Fibroblast of mammary gland (primary cell): ENCODE measurements at regions not wholly inside any gene's neighbourhood (a gene's known extent, or its start where the extent isn't known, plus 50 kb on each side); places are given as distances from the start of the nearest gene placed in this dataset.

ENCODE experiments used
- DNase-seq: peaks from one replicate; pipeline ENCODE4 v3.0.0-alpha.2; 2010; ENCODE audit warnings: low read depth
- H3K4me3 ChIP-seq: 2 replicates; pipeline ENCODE4 v1.5.1; 2011; ENCODE audit warnings: low read depth, mild to moderate bottlenecking, low read length, moderate library complexity; ENCODE audit not compliant: control insufficient read depth
- CTCF ChIP-seq: conservative IDR thresholded peaks from 2 replicates; pipeline ENCODE4 v1.5.1; 2011; ENCODE audit warnings: low read depth, low read length, inconsistent platforms; ENCODE audit not compliant: control insufficient read depth, insufficient read depth

DNA sequence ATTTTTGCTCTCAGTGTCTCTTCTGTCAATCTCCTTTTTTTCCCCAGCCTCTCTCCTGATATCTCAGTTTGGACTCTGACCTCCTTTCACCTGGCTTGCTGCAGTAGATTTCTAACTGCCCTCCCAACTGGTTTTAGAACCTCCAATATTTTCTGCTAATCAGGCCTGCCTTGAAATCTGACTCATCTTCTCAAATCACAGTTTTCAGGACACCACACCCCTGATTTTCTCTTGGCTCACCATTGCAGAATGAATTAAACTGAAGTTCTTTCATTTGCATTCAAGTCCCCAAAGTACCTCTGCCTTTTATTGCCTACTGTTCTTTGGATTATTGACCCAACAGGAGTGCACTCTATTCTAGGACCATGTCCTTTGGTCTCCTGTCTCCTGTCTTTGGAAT, 310.4 kb upstream of the TRPC7 start:
- DNase-seq, result no peak
- H3K4me3 ChIP-seq, result no peak overlapping the region

DNA sequence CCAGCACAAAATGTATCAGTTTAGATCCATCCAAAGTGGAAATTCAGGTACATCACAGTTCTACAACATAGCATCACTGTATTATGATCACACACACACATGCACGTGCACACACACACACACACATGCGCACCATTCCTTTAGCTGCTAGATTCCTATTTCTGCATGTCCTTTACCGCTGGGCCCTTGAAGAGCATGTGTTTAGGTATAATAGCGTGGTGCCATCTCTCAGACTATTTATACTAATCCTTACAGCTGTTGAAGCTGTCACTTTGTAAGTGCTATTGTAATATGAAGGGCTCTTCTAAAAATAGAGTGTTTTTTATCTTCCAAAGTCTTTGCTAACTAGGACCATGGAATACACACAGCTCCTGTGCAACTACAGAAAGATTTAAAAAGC, 308.8 kb upstream of the TRPC7 start:
- H3K4me3 ChIP-seq, result no peak overlapping the region
- DNase-seq, result no peak
- TF ChIP-seq CTCF, result no peak

More for the DNA sequence above, 310.4 kb upstream of the TRPC7 start:
- no peak for TF ChIP-seq CTCF

GRCh38 chr5:136667789-136668188, 302.4 kb upstream of the TRPC7 start:
- no peak overlapping the region for H3K4me3 ChIP-seq
- no peak for DNase-seq
- no peak for TF ChIP-seq CTCF

DNA sequence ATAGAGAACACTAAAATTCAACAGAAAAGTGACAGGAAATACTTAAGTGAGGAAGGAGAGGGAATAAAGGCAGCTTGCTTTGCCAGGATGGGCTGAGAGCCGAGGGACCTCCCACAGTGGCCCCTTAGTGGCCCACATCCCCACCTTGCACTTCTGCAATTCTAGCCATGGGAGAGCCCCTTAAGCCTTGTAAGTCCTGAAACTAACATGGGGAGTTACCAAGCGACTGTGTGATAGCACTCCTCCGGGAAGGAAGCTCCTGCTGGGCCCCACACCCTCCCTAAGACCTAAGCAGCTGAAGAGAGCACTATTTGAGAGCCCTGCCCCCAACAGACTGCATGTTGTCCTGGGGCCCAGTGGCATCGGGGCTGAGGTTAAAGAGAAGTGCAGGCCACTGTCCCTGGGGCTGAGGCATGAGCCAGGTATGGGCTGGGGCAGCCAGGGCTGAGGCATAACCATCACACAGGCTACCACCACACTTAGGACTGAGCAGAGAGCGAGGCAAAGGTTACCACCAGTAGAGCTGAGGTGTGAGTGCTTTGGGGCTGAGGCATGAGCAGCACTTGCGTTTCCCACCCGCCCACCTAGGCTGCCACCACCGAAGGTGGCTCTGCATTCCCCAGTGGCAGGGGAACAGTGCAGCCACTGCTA, 301.8 kb upstream of the TRPC7 start:
- H3K4me3 ChIP-seq, result no peak overlapping the region
- DNase-seq, result no peak
- no peak for TF ChIP-seq CTCF

DNA sequence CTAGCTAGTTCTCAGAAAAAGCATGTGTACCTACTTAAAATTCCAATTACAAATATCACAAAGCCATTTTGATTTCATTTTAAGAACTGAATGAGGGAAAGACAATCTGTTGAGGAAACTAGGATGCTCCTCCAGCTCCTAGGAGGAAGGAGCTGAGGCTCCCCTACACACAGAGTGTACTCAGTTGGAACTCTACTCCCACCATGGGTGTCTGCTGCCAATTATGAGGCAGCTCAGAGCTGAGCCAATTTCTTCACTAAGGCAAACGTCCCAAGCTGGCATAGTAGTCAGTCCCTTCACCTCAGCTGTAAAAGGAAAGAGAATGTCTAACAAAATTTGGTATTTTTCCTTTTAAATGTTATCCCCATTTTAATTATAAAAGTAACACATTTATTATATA, 300.0 kb upstream of the TRPC7 start:
- TF ChIP-seq CTCF, result no peak
- DNase-seq, result no peak
- no peak overlapping the region for H3K4me3 ChIP-seq

DNA sequence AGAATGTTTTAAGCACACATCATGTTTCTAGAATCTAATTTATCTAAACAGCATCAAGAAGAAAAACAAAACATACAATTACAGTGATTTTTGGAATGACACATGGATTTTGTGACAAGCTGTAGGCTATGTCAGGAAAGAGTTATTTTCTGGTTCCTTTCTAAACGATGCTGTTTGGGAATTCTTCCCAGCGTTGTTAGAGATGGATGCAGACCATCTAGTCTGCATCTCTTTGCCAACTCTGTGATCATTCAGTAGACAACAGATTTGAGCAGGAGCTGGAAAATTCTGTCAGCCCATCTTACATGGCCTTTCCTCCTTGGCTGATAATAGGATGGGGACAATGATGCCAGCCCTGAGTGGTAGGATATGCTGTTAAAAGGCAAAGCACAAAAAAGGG, 295.7 kb upstream of the TRPC7 start:
- no peak overlapping the region for H3K4me3 ChIP-seq
- DNase-seq, result no peak
- TF ChIP-seq CTCF, result no peak

- no peak for TF ChIP-seq CTCF
- no peak overlapping the region for H3K4me3 ChIP-seq
These were observed 291.5 kb upstream of the TRPC7 start for GRCh38 chr5:136656811-136657210.

More at GRCh38 chr5:136656811-136657210, 291.5 kb upstream of the TRPC7 start:
- DNase-seq, result no peak
